HepG2 (cell line): ENCODE measurements at regions not wholly inside any gene's neighbourhood (a gene's known extent, or its start where the extent isn't known, plus 50 kb on each side); places are given as distances from the start of the nearest gene placed in this dataset.

Experiments
- ATAC-seq: fragments of 200-7000 bp; cut with Tn5 transposase; 3 replicates; pipeline ENCODE4 v1.9.1; 2020; ENCODE audit warnings: mild to moderate bottlenecking, moderate library complexity
- BruUV-seq: library from RNA; stranded (reverse); fragments of 400-500 nt; replicated peaks from 2 replicates; lab custom pipeline; 2021; lab: Mats Ljungman, UMichigan
- CTCF ChIA-PET: fragments of 300-600 bp; formaldehyde crosslinking; extraction: SDS; loops from one replicate; lab custom pipeline; 2021; ENCODE audit warnings: low total read pairs, inconsistent platforms, low intra/inter-chr PET ratio; lab: Yijun Ruan, JAX
- POLR2A ChIA-PET: fragments of 350-600 bp; sonication (Branson Sonifier 250); formaldehyde crosslinking; loops from one replicate; lab custom pipeline; 2020; ENCODE audit warnings: antibody characterized with exemption, inconsistent platforms; lab: Yijun Ruan, JAX
- DNase-seq: peaks from one replicate; pipeline ENCODE4 v3.0.0-alpha.2; 2015; ENCODE audit warnings: low spot score
- FAIRE-seq: peaks from 3 replicates; lab custom pipeline; 2011; peaks lifted over from hg19 to GRCh38; lab: Jason Lieb, UNC
- H2AFZ ChIP-seq: one replicate; pipeline ENCODE4 v1.6.1; 2011; ENCODE audit warnings: low read length, inconsistent platforms
- H3K27ac ChIP-seq: fragments of 300-600 bp; 3 replicates; pipeline ENCODE4 v1.8.0; 2011; ENCODE audit warnings: mixed run types, mild to moderate bottlenecking, mixed read lengths, low read length, inconsistent platforms; ENCODE audit not compliant: insufficient read depth; ENCODE audit errors: extremely low read length
- H3K27me3 ChIP-seq, 2 experiments: fragments of 200-600 bp in 1 of 2; 2 replicates in 1 of 2; 3 replicates in 1 of 2; pipeline versions ENCODE4 v1.6.0 to v1.8.0; 2011; ENCODE audit warnings: low read length in 2 of 2, mild to moderate bottlenecking in 2 of 2, moderate library complexity in 2 of 2, inconsistent platforms in 1 of 2; ENCODE audit not compliant: insufficient read depth in 2 of 2, control insufficient read depth in 1 of 2
- H3K36me3 ChIP-seq, 2 experiments: fragments of 200-600 bp in 1 of 2; replicated peaks in 1 of 2; 2 replicates in 1 of 2; 3 replicates in 1 of 2; pipeline versions ENCODE4 v1.5.1 to v1.8.0; 2011; ENCODE audit warnings: low read length in 2 of 2, inconsistent platforms in 1 of 2; ENCODE audit not compliant: insufficient read depth in 2 of 2, control insufficient read depth in 1 of 2
- H3K4me1 ChIP-seq: 2 replicates; pipeline ENCODE4 v1.5.1; 2012; ENCODE audit warnings: low read length, inconsistent platforms; ENCODE audit not compliant: insufficient read depth
- H3K4me2 ChIP-seq: 2 replicates; pipeline ENCODE4 v1.6.0; 2011; ENCODE audit warnings: low read depth, low read length, inconsistent platforms
- H3K4me3 ChIP-seq, 3 experiments: fragments of 200-600 bp in 1 of 3; sonication (generic), shearing (Covaris generic) in 1 of 3; replicated peaks in 1 of 3; 2 replicates each; pipeline ENCODE4 v1.5.1; 2011 to 2016; ENCODE audit warnings: low read length in 3 of 3, inconsistent platforms in 2 of 3, low read depth in 2 of 3, mild to moderate bottlenecking in 2 of 3, control low read depth in 1 of 3, mixed read lengths in 1 of 3; ENCODE audit not compliant: insufficient read depth in 1 of 3
- H3K79me2 ChIP-seq: one replicate; pipeline ENCODE4 v1.6.1; 2011; ENCODE audit warnings: low read length, inconsistent platforms; ENCODE audit not compliant: insufficient read depth
- H3K9ac ChIP-seq: 2 replicates; pipeline ENCODE4 v1.6.0; 2011; ENCODE audit warnings: mild to moderate bottlenecking, low read depth, low read length, inconsistent platforms; ENCODE audit not compliant: insufficient read depth
- H3K9me3 ChIP-seq: 2 replicates; pipeline ENCODE4 v1.5.1; 2012; ENCODE audit warnings: mild to moderate bottlenecking, low read length
- H4K20me1 ChIP-seq: 2 replicates; pipeline ENCODE4 v1.6.0; 2011; ENCODE audit warnings: inconsistent platforms, mild to moderate bottlenecking, low read length, moderate library complexity; ENCODE audit not compliant: insufficient read depth
- E2F2 ChIP-seq: sonication (generic); formaldehyde crosslinking; IDR thresholded peaks from 2 replicates; pipeline ENCODE4 v1.4.0; 2020; ENCODE audit warnings: missing genetic modification reagents, borderline replicate concordance
- EED ChIP-seq: sonication (generic); formaldehyde crosslinking; IDR thresholded peaks from 2 replicates; pipeline ENCODE4 v1.5.0; 2020; ENCODE audit warnings: mild to moderate bottlenecking, missing genetic modification reagents
- MXD3 ChIP-seq: IDR thresholded peaks from 2 replicates; pipeline ENCODE4 v1.6.1; 2016; ENCODE audit warnings: mild to moderate bottlenecking, missing biosample characterization, missing genetic modification reagents
- PHF8 ChIP-seq: sonication (generic); formaldehyde crosslinking; IDR thresholded peaks from 2 replicates; pipeline ENCODE4 v1.5.0; 2020; ENCODE audit warnings: missing genetic modification reagents
- TARDBP ChIP-seq: sonication (generic); formaldehyde crosslinking; IDR thresholded peaks from 2 replicates; pipeline ENCODE4 v1.8.0; 2022; ENCODE audit warnings: mild to moderate bottlenecking, missing genetic modification reagents
- ZNF101 ChIP-seq: sonication (generic); formaldehyde crosslinking; IDR thresholded peaks from 2 replicates; pipeline ENCODE4 v1.4.0; 2020; ENCODE audit warnings: mild to moderate bottlenecking, low read depth, missing genetic modification reagents, borderline replicate concordance
- ZNF235 ChIP-seq: sonication (generic); formaldehyde crosslinking; IDR thresholded peaks from 2 replicates; pipeline ENCODE4 v1.8.1; 2023; ENCODE audit warnings: mild to moderate bottlenecking, missing genetic modification reagents, borderline replicate concordance
- ZNF256 ChIP-seq: sonication (generic); formaldehyde crosslinking; conservative IDR thresholded peaks from 2 replicates; pipeline ENCODE4 v1.4.0; 2020; ENCODE audit warnings: missing genetic modification reagents
- ZNF709 ChIP-seq: sonication (generic); formaldehyde crosslinking; IDR thresholded peaks from 2 replicates; pipeline ENCODE4 v1.5.0; 2020; ENCODE audit warnings: mild to moderate bottlenecking, missing genetic modification reagents
- WGBS: methylation state at CpG from one replicate; pipeline ENCODE4 v1.1.6; 2017; ENCODE audit warnings: low lambda C conversion rate; 5-methylcytosine and 5-hydroxymethylcytosine counted together
- in situ Hi-C: cut with HindIII; loops from 2 replicates; pipeline ENCODE4 v1.10.0; 2017; ENCODE audit warnings: low pct_unique_long_range_greater_than_20kb; ENCODE audit not compliant: extremely low pct_ligation_motif_present
- intact Hi-C: fragments of 100-400 bp; cut with micrococcal nuclease; formaldehyde crosslinking; loops from one replicate; pipeline ENCODE4 v1.10.0; 2022; ENCODE audit not compliant: unreplicated experiment
- TF ChIP-seq, protein P1 (sequence below): sonication (generic); formaldehyde crosslinking; IDR thresholded peaks from 2 replicates; pipeline ENCODE4 v1.9.0; 2021; ENCODE audit warnings: missing genetic modification reagents, mild to moderate bottlenecking, borderline replicate concordance

DNA sequence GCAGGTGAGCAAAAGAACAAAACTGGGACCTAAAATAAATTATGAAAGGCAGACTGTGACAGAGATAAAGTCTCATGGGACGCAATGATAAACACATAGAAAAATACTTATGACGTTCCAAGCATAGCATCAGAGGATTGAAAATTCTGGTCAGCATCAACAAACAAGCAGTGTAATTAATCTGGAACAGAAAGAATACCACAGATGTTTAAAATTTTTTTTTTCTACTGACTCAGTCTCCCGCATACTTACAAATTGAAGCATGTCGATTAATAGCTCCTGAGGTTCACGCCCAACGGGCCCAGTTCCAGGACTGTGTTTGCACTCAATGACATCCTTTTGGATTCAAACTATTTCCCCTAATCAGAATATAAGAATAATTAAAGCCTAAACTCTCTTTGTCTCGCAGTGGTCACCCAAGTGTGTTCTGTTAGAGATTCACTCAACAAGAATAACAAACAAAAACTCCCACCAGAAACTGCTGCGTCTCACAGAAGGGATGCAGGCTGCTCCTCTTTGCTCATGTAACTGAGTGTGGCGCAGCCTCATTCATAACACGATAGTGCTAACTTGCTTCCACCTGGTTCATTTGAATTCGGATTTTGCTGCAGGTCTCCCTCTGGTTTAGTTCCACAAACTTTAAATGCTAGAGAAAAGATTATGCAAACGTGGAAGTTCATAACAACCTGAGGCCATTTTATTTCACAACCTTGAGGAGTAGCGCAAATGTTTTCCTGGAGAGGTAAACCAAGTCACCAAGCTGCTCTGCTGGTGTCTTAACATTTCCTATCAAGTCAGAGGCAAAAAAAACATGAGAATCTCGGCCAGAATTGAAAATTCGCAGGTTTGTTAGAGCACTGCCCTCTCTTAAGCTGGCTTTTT is 69.0 kb upstream of the CITED2 start:
- 51% methylated on average over 15 of the region's 15 CpGs for WGBS
- FAIRE-seq = no peak
- in situ Hi-C loops (no loop called here), intact Hi-C loops (no loop called here)
- no peaks in the 10 kb centered on the region for H3K9me3 ChIP-seq
- no peak for TF ChIP-seq E2F2 (CRISPR knock-in tag)
- TF ChIP-seq, protein P1, sequence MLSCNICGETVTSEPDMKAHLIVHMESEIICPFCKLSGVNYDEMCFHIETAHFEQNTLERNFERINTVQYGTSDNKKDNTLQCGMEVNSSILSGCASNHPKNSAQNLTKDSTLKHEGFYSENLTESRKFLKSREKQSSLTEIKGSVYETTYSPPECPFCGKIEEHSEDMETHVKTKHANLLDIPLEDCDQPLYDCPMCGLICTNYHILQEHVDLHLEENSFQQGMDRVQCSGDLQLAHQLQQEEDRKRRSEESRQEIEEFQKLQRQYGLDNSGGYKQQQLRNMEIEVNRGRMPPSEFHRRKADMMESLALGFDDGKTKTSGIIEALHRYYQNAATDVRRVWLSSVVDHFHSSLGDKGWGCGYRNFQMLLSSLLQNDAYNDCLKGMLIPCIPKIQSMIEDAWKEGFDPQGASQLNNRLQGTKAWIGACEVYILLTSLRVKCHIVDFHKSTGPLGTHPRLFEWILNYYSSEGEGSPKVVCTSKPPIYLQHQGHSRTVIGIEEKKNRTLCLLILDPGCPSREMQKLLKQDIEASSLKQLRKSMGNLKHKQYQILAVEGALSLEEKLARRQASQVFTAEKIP (CRISPR knock-in tag) = no peak
- TF ChIP-seq TARDBP (CRISPR knock-in tag) = no peak
- no peak for TF ChIP-seq PHF8
- TF ChIP-seq ZNF709 (CRISPR knock-in tag) = no peak
- TF ChIP-seq EED (CRISPR knock-in tag) = no peak
- no peak for TF ChIP-seq ZNF256 (CRISPR knock-in tag)
- TF ChIP-seq ZNF101 (CRISPR knock-in tag) = no peak
- TF ChIP-seq MXD3 (CRISPR knock-in tag) = no peak
- no peak for TF ChIP-seq ZNF235 (CRISPR knock-in tag)
- no peak overlapping the region for H3K9ac ChIP-seq
- no peaks in the 10 kb centered on the region for H3K79me2 ChIP-seq
- no peaks in the 10 kb centered on the region for H3K4me1 ChIP-seq
- POLR2A ChIA-PET = no interaction called here
- no peaks in the 10 kb centered on the region for H3K27me3 ChIP-seq
- H4K20me1 ChIP-seq = no peaks in the 10 kb centered on the region
- H3K4me3 ChIP-seq = no peak overlapping the region
- no peak overlapping the region for H2AFZ ChIP-seq
- no peak for DNase-seq
- ATAC-seq = no peak
- CTCF ChIA-PET = no interaction called here
- no TSS peak for BruUV-seq
- H3K4me2 ChIP-seq = no peak overlapping the region
- H3K27ac ChIP-seq = no peak overlapping the region
- H3K36me3 ChIP-seq = no peaks in the 10 kb centered on the region
